ENCODE measurements at regions not wholly inside any gene's neighbourhood (a gene's known extent, or its start where the extent isn't known, plus 50 kb on each side); places are given as distances from the start of the nearest gene placed in this dataset.
"Not testable (repeated sequence)": the region's sequence is repeated elsewhere in the genome, so short reads cannot be mapped to it uniquely, and the experiment has no call there.

DNA sequence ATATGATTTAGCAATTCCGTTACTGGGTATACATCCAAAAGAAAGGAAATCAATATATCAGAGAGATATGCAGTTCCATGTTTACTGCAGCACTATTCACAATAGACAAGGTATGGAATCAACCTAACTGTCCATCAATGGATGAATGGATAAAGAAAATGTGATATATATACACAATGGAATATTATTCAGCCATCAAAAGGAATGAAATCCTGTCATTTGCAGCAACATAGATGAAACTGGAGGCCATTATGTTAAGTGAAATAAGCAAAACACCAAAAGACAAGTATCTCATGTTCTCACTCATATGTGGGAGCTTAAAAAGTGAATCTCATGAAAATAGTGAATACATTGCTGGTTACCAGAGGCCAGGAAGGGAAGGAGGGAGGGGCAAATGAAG, 390.8 kb downstream of the ZFHX3 start:
- no peak for DNase-seq (ENCODE audit: low read depth)

DNA sequence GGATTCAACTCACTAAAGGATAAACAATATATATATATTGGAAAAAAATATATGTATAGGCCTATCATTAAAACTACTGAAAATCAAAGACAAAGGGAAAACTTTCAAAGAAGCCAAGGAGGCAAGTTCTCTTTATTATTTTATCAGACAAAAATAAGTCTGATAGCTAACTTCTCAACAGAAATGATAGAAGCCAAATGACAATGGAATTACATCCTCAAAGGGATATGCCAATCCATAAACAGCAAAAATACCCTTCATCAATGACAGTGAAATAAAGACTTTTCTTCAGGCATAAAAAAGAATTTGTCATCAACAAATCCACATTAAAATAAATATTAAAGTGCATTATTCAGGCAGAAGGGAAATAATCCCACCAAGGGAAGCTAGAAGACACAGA, 393.4 kb downstream of the ZFHX3 start:
- no peak for DNase-seq (ENCODE audit: low read depth)

DNA sequence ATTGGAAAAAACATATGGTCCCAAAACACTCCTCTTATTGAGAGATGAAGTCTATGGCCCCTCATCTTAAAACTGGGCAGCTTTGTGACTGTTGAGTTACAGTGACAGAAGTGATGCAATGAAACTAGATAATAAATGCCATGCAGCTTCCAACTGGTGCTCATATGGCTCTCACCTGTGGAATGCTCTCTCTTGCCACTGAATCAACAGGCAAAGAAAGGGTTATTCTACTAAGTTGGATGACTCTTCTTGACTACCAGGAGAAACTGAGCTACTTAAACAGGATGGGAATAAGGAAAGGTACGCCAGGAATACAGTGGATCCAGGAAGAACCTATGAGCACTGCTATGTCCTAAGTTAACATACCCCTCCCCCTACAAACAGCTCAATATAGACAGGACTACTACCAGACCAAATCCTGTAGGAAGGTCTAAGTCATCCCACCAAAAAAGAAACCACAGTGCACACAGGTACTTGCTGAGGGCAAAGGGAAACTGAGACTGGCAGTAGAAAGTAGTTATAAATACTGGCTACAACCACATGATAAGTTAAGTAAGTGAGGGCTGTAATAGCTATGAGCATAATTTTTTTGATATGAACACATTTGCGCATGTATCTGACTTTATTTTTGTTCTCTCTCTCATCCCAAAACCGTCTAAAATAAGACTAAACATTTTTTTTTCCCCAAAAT, 398.5 kb downstream of the ZFHX3 start:
- no peak for DNase-seq (ENCODE audit: low read depth)

DNA sequence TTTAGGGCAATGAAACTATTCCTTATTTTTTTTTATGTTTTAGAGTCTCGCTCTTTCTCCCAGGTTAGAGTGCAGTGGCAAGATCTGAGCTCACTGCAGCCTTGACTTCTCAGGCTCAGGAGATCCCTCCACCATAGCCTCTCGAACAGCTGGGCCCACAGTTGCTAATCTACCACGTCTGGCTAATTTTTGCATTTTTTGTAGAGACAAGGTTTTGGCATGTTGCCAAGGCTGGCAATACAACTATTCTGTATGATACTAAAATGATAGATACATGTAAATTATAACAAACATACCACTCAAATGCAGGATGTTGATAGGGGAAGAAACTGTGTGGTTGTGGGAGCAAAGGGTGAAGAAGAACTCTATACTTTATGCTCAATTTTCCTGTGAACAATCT, 401.3 kb downstream of the ZFHX3 start:
- DNase-seq (ENCODE audit: low read depth), result no peak

DNA sequence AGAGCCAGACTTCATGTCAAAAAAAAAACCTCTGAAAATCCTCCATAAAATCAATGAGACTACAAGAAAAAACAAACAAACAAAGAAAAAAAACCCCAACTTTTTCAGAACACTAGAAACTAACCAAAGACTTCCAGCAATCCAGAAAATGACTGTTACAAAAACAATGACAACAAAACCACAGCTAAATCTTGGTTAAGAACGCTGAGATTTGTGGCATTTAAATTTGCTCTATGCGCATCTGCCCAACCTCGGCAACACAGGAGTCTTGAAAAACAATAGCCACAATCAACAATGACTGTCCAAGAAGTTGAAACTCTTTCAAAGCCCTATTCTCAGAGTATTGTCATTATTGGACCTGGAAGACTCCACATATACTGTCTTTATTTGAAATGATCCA, 402.4 kb downstream of the ZFHX3 start:
- DNase-seq (ENCODE audit: low read depth), result no peak

DNA sequence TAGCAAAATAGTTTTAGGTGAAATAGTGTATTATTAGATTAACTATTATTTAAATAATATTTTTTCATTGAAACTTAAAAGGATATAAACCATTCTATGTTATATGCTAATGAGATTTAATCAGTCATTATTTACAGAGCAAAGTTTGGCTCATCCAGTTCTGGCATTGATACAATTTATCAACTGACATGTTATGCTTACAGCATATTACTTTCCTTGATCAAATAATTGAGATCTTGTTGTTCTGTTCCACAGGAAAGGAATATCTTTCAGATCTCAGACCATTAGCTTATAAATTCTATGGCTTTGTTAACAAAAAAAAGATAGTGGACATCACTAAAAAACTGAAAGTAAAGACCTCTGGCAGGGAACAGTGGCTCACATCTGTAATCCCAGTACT, 403.0 kb downstream of the ZFHX3 start:
- no peak for DNase-seq (ENCODE audit: low read depth)

DNA sequence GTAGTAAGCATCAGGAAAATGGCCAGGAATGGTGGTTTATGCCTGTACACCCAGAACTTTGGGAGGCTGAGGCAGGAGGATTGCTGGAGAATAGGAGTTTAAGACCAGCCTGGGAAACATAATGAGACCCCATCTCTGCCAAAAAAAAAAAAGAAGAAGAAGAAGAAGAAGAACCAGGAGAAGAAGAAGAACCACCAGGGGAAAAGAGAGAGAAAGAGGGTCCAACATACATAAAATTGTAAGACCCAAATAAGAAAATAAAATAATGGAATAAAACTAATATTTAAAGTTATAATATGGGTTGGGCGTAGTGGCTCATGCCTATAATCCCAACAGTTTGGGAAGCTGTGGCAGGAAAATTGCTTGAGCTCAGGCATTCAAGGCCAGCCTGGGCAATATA, 408.4 kb downstream of the ZFHX3 start:
- no peak for DNase-seq (ENCODE audit: low read depth)

DNA sequence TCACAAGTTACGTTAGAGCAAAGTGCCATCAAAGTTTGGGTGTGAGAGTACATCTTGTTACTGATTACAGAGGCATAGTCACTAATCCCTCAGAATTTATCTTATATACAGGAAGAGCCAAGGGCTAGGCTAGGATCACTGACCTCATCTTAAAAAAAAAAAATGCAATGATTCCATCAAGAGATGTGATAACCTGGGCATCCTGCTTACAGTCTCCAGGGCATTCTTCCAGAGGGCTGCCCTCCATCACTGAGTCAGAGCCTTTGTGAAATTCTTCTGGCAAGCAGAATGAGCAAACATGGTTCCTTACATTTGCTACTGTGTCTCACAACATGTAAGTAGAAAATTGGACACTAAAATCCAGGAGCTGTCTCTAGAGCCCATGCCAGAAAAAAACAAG, 410.6 kb downstream of the ZFHX3 start:
- DNase-seq (ENCODE audit: low read depth), result no peak

DNA sequence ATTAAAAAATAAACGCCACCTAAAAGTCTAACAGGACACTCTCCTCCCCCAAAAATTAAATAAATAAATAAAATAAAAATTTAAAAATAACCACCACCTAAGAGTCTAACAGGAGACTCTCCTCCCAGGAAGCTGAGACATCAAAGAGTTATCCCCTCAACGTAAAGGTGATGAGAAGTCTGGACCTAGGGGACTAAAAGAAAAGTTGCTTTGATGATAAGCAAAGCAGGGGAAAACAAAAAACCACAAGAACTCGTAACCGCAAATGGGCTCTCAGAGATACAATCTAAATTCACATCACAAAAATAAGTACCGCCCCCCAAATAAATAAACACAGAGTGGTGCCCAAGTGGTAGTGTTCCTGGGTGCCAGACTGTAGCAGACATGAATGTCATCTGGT, 412.2 kb downstream of the ZFHX3 start:
- no peak for DNase-seq (ENCODE audit: low read depth)

DNA sequence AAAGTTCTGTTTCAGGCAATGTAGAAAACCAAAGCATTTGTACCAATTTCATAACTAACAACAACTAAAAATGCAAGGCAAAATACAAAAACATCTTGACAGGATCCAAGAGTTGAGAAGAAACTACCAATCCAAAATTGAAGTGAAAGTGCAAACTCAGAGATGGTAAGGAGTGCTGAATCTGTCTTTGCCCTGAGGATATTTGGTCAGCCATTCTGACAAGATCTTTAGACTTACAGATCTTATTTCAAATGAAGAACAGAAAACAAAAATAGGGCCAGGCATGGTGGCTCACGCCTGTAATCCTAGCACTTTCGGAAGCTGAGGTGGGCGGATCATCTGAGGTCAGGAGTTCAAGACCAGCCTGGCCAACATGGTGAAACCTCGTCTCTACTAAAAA, 412.8 kb downstream of the ZFHX3 start:
- no peak for DNase-seq (ENCODE audit: low read depth)

DNA sequence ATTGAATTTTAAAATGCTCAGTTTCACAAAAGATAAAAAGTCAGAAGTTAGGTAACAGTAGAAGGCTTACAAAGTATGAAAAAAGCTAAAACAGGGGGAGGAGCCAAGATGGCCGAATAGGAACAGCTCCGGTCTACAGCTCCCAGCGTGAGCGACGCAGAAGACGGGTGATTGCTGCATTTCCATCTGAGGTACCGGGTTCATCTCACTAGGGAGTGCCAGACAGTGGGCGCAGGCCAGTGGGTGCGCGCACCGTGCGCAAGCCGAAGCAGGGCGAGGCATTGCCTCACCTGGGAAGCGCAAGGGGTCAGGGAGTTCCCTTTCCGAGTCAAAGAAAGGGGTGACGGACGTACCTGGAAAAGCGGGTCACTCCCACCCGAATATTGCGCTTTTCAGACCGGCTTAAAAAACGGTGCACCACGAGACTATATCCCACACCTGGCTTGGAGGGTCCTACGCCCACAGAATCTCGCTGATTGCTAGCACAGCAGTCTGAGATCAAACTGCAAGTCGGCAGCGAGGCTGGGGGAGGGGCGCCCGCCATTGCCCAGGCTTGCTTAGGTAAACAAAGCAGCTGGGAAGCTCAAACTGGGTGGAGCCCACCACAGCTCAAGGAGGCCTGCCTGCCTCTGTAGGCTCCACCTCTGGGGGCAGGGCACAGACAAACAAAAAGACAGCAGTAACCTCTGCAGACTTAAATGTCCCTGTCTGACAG, 420.6 kb downstream of the ZFHX3 start:
- not testable (repeated sequence) for DNase-seq (ENCODE audit: low read depth)

DNA sequence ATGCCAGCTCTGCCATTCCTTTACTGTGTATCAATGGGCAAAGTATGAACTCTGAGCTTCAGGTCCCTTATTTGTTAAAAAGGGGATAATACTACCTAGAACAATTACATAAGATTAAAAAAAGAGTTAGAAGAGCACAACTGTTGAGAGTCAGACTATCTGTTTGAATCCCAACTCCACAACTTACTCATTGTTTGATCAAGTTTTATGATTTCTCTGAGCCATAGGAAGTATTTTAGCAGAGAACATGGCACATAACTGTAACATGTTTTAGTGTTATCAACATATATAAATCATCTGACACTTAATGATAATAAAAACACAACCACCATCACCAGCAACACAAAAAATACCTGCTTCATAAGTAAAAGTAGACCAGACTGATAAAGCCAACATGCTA, 421.3 kb downstream of the ZFHX3 start:
- DNase-seq (ENCODE audit: low read depth), result no peak

DNA sequence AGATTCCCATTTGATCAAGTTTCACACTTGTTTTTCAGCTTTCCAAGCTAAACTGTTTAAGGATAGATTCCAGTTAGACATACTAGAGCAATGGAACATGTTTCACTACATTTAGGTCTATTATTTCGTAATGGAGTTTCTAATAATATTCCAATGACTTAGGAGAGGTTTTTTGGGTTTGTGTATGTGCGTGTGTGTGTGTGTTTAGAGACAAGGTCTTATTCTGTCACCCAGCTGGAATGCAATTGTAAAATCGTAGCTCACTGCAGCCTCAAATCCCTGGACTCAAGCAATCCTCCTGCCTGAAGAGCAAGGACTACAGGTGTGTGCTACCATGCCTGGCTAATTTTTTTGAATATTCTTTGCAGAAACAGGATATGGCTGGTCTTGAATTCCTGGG, 426.3 kb downstream of the ZFHX3 start:
- no peak for DNase-seq (ENCODE audit: low read depth)

DNA sequence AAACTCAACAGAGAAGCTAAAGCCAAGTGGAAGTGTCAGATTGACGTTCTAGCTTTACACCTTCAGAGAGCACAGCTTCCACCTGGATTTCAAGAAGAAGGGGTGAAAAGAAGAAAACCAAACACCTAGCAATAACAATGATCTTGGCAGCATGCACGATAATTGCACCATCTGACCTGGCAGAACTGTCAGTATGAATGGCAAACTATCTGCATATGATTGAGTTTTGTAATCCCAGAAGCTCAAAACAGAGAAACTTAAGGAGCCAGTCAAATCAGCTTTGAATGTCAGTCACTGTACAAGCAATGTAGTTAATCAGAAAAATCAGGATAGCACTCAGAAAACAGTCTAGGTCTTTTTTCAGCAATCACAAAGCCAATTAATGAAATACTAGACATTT, 427.1 kb downstream of the ZFHX3 start:
- no peak for DNase-seq (ENCODE audit: low read depth)

DNA sequence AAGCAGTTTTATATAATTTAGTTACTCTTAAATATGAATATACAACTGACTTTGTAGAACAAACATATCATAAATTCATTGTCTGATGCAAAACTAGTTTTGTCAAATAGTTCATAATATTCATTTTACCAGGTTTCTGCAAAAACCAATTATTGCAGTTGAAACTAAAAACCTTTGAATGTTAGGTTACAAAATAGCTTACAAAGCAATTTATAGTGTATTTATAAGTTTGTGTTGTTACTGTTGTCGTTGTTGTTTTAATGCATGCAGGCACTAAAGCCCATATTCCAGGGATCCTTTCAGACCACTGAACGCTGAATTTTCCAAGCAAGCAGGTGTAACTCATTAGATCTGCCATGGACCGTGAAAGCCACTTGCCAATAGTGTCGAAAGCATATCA, 427.6 kb downstream of the ZFHX3 start:
- no peak for DNase-seq (ENCODE audit: low read depth)

DNA sequence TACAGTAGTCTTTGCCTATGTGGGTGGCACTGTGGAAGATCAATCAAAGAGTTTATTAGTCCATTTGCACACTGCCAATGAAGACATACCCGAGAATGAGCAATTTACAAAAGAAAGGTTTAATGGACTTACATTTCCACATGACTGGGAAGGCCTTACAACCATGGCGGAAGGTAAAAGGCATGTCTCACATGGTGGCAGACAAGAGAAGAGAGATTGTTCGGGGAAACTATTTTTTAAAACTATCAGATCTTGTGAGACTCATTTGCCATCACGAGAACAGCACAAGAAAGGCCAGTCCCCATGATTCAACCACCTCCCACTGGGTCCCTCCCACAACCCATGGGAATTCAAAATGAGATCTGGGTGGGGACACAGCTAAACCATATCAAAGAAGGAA, 432.1 kb downstream of the ZFHX3 start:
- no peak for DNase-seq (ENCODE audit: low read depth)

DNA sequence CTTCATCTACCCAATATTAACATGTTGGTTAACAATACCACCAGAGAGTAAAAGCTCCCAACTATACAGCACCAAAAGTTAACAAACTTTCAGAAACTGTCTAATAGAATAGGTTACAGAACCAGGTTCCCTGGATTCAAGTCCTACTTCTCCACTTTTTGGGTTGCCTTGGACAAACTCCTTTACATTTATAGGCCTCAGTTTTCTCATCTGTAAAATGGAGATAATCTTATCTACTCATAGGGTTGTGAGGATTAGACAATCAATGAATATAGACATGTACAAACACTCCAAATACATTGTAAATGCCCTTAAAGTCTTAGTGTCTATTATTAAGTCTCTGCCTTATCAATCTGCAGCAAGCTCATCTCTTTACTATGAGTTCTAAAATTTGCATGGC, 435.2 kb downstream of the ZFHX3 start:
- no peak for DNase-seq (ENCODE audit: low read depth)

DNA sequence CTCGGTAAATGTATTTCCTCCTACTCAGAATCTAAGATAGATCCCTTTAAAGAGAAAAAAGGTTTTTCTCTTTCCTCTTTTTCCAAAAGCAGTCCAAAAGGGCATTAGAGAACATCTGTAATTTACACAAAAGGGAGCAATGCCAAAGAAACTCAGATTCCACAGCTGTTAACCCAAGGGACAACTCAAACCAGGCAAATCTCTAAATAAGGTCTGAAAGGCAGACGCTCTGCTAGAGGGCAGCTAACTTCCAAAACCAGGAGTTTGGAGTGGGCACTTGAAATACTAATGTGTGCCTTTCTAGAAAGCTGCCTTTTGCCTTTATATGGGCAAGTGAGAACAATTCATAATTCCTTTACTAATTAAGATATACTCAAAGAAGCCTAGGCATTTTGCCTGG, 435.7 kb downstream of the ZFHX3 start:
- DNase-seq (ENCODE audit: low read depth), result no peak

DNA sequence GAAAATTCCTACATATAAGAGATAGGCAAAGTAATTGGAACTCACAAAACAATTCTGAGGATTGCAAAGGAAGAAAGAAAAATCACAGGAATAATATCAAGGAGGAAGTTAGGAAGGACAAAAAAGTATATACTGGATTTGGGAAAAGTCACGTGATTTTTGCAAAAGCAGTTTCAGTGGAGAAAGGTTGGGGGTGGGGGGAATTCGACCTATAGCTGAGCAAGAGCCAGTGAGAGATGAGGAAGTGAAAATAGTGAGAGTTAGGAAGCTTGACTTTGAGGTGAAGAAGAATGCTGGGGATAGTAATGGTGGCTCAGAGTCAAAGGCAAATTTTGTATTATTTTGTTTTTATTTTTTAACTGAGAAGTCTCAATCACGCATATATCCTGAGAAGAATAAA, 438.0 kb upstream of the PMFBP1 start:
- no peak for DNase-seq (ENCODE audit: low read depth)

DNA sequence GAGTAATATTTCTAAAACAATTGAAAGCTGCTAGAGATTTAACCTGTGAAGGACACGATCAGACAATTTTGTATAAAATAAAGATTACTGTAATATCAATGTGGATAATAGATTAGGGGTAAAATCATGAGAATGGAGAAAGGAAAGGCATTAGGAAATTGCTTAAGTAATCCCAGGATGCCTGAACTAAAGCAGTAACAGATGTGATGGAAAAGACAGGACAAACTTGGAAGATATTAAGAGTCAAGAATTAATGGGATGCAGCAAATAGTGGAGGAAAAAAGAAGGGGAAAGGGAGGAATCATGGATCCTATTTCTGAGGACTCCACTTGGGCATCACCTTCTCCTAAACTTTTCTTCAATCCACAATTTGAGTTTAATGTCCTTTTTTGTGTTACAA, 437.1 kb upstream of the PMFBP1 start:
- no peak for DNase-seq (ENCODE audit: low read depth)

DNA sequence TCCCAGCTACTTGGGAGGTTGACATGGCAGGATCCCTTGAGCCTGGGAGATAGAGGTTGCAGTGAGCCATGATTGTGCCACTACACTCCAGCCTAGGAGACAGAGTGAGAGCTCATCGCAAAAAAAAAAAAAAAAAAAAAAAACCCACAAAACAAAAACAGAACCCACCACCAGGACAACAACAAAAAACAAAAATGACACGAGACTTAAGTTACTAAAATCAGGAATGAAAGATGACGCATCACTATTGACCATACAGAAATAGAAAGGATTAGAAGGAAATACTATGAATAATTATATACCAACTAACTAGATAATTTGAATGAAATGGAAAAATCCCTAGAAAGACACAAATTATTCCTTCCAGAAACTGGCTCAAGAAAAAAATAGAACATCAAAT, 432.4 kb upstream of the PMFBP1 start:
- DNase-seq (ENCODE audit: low read depth), result no peak

DNA sequence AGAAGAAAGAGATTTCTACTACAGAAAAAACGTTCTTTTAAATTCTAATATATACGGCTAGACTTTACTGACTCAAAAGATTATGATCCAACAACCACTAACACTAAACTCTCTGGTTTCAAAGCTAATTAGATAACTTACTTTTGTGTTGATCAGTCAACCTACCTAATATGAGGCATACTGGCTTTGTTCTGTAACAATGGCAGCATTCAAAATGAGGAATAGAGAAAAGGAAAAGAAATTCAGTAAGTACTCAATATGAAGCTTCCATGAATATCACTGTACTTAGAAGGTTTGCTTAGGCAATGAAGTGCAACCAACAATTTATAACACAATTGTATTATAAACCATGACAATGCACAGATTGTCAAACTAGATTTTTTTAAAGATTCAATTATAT, 430.5 kb upstream of the PMFBP1 start:
- DNase-seq (ENCODE audit: low read depth), result no peak

DNA sequence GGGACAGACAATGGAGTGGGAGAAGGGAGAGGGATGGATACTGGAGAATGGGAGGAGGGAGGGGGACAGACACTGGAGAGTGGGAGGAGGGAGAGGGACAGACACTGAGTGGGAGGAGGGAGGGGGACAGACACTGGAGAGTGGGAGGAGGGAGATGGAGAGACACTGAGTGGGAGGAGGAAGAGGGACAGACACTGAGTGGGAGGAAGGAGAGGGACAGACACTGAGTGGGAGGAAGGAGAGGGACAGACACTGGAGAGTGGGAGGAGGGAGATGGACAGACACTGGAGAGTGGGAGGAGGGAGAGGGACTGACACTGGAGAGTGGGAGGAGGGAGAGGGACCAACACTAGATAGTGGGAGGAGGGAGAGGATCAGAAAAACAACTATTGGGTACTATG, 426.7 kb upstream of the PMFBP1 start:
- DNase-seq (ENCODE audit: low read depth), result no peak

DNA sequence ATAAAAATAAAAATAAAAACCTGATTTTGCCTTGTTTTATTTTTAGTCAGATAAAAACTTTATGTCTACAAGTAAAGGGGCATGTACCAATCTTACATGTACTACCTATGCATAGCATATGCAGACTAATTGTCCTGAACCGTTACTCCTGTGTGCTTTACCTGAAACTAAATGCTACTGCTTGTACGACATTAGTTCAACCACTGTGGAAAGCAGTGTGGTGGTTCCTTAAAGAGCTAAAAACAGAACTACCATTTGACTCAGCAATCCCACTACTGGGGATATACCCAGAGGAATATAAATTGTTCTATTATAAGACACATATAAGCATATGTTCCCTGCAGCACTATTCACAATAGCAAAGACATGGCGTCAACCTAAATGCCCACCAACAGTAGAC, 426.0 kb upstream of the PMFBP1 start:
- DNase-seq (ENCODE audit: low read depth), result no peak
